ENCODE measurements at regions not wholly inside any gene's neighbourhood (a gene's known extent, or its start where the extent isn't known, plus 50 kb on each side); places are given as distances from the start of the nearest gene placed in this dataset.

GRCh38 chr3:88000853-88001252 is 58.0 kb downstream of the CGGBP1 start:
- Histone ChIP-seq H3K4me3 (ENCODE audit: low read depth in 1 of 2, low read length in 1 of 2) (no peak overlapping the region), H3K4me1 (ENCODE audit: control insufficient read depth in 1 of 2, insufficient read depth in 1 of 2, low read depth in 1 of 2, low read length in 1 of 2) (peaks cover 27 to 54% of the 10 kb centered on the region in 2 experiments), H3K27me3 (no peaks in the 10 kb centered on the region), H3K9me3 (no peaks in the 10 kb centered on the region), H3K36me3 (no peaks in the 10 kb centered on the region), H3K27ac (no peak overlapping the region)
- no peak for TF ChIP-seq CTCF (IDR thresholded peaks at IDR 0.05)

GRCh38 chr3:87997966-87998365 is 60.8 kb downstream of the CGGBP1 start:
- H3K27me3 ChIP-seq, result no peaks in the 10 kb centered on the region
- peak overlapping the region; percentile 54 for H3K27ac ChIP-seq
- H3K36me3 ChIP-seq, result no peaks in the 10 kb centered on the region
- no peak overlapping the region for H3K4me3 ChIP-seq (ENCODE audit: low read depth in 1 of 2, low read length in 1 of 2)
- H3K4me1 ChIP-seq (ENCODE audit: control insufficient read depth in 1 of 2, insufficient read depth in 1 of 2, low read depth in 1 of 2, low read length in 1 of 2), result peaks cover 27 to 48% of the 10 kb centered on the region in 2 experiments
- no peak for TF ChIP-seq CTCF (IDR thresholded peaks at IDR 0.05)
- H3K9me3 ChIP-seq, result no peaks in the 10 kb centered on the region

GRCh38 chr3:87997298-87997697 is 61.5 kb downstream of the CGGBP1 start:
- Histone ChIP-seq H3K36me3 (no peaks in the 10 kb centered on the region), H3K9me3 (no peaks in the 10 kb centered on the region), H3K27me3 (no peaks in the 10 kb centered on the region), H3K4me1 (ENCODE audit: control insufficient read depth in 1 of 2, insufficient read depth in 1 of 2, low read depth in 1 of 2, low read length in 1 of 2) (peaks cover 27 to 48% of the 10 kb centered on the region in 2 experiments), H3K27ac (peak overlapping the region; percentile 54), H3K4me3 (ENCODE audit: low read depth in 1 of 2, low read length in 1 of 2) (no peak overlapping the region)
- TF ChIP-seq CTCF (IDR thresholded peaks at IDR 0.05), result no peak

DNA sequence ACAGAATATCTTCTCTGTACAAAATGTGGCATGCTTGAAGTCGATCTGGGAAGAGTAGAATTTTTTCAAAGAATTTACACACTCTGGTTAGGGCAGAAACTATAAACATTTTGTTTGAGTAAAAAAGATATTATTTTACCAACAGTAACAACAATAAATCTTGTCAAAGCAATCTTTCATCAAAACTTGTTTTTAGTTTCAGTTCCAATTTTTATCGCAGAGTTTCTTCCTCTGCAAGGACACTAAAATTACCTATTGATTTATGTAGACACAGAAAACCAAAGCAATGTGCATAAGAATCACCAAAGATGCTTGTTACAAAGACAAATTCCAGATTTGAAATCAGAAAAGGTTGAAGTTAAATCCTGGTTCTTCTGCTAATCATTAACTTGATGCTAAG is 61.9 kb downstream of the CGGBP1 start:
- Histone ChIP-seq H3K27ac (peak overlapping the region; percentile 54), H3K4me1 (ENCODE audit: control insufficient read depth in 1 of 2, insufficient read depth in 1 of 2, low read depth in 1 of 2, low read length in 1 of 2) (peaks cover 27 to 48% of the 10 kb centered on the region in 2 experiments), H3K4me3 (ENCODE audit: low read depth in 1 of 2, low read length in 1 of 2) (no peak overlapping the region), H3K36me3 (no peaks in the 10 kb centered on the region), H3K9me3 (no peaks in the 10 kb centered on the region), H3K27me3 (no peaks in the 10 kb centered on the region)
- TF ChIP-seq CTCF (IDR thresholded peaks at IDR 0.05), result no peak

- H3K27me3 ChIP-seq, result no peaks in the 10 kb centered on the region
- no peak overlapping the region for H3K27ac ChIP-seq
- TF ChIP-seq CTCF (IDR thresholded peaks at IDR 0.05), result no peak
- H3K4me1 ChIP-seq (ENCODE audit: control insufficient read depth in 1 of 2, insufficient read depth in 1 of 2, low read depth in 1 of 2, low read length in 1 of 2), result peaks cover 18 to 22% of the 10 kb centered on the region in 2 experiments
- H3K9me3 ChIP-seq, result no peaks in the 10 kb centered on the region
- H3K36me3 ChIP-seq, result no peaks in the 10 kb centered on the region
- H3K4me3 ChIP-seq (ENCODE audit: low read depth in 1 of 2, low read length in 1 of 2), result no peak overlapping the region
Observed at GRCh38 chr3:87993566-87993965, 65.2 kb downstream of the CGGBP1 start.

- H3K27ac ChIP-seq, result no peak overlapping the region
- H3K4me3 ChIP-seq (ENCODE audit: low read depth in 1 of 2, low read length in 1 of 2), result no peak overlapping the region
- no peak for TF ChIP-seq CTCF (IDR thresholded peaks at IDR 0.05)
- H3K9me3 ChIP-seq, result no peaks in the 10 kb centered on the region
- no peaks in the 10 kb centered on the region for H3K36me3 ChIP-seq
- H3K27me3 ChIP-seq, result no peaks in the 10 kb centered on the region
- no peaks in the 10 kb centered on the region for H3K4me1 ChIP-seq (ENCODE audit: control insufficient read depth in 1 of 2, insufficient read depth in 1 of 2, low read depth in 1 of 2, low read length in 1 of 2)
Observed at GRCh38 chr3:87987952-87988351, 70.9 kb downstream of the CGGBP1 start.
